NCI-H2081 (cell line): ENCODE measurements at regions not wholly inside any gene's neighbourhood (a gene's known extent, or its start where the extent isn't known, plus 50 kb on each side); places are given as distances from the start of the nearest gene placed in this dataset.

Experiments used
- DNase-seq, 2 experiments: peaks; one replicate each; lab custom pipeline; 2025; lab: John Stamatoyannopoulos, UW

DNA sequence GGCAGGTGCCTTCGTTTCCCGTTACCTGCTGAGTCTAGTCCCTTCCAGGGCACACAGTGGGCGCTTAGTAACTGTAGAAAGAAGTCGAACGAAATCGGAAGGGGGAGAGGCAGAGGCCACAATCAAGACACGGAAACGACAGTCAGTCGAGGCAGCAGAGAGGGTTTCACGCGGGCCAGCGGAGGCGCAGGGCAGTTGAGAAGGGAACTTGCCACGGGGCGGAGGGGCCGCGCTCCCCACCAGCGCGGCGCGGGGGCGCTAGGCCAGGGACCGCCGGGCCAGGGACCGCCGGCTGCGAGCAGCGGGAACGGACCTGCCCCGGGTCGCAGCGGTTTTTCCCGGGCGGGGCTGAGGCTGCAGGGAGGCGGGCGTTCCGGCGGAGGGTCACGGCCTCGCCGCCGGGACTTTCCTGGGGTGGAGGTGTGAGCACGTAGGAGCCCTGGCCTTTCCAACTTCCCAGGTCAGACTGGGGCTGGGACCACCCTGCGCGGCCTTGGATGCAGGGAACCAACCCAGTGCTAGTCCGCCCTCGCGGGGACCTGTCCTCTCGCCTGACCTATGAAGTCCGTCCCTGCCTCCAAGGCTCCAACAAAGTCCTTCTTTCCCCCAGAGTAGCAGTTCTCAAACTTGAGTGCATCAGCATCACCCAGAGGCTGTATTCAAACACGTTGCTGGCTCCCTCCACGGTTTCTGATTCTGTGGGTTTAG, 150.1 kb upstream of the FGGY start:
- DNase-seq, result no peak

DNA sequence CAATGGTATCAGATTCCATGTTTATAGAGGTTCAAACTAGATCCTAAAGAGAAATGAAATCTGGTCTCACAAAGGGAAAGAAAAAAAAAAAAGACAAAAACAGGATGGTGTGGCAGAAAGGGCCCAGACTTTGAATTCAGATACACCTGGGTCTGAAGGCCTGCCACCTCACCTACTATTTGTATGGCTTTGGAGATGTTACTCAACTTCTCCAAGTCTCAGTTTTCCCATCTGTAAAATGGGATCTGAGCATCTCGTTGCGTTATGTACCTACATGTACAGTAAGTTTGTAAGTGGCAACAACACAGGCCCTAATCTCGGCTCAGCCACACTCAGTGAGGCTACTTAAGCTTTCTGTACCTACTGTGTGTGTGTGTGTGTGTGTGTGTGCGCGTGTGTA, 147.5 kb upstream of the FGGY start:
- no peak for DNase-seq

DNA sequence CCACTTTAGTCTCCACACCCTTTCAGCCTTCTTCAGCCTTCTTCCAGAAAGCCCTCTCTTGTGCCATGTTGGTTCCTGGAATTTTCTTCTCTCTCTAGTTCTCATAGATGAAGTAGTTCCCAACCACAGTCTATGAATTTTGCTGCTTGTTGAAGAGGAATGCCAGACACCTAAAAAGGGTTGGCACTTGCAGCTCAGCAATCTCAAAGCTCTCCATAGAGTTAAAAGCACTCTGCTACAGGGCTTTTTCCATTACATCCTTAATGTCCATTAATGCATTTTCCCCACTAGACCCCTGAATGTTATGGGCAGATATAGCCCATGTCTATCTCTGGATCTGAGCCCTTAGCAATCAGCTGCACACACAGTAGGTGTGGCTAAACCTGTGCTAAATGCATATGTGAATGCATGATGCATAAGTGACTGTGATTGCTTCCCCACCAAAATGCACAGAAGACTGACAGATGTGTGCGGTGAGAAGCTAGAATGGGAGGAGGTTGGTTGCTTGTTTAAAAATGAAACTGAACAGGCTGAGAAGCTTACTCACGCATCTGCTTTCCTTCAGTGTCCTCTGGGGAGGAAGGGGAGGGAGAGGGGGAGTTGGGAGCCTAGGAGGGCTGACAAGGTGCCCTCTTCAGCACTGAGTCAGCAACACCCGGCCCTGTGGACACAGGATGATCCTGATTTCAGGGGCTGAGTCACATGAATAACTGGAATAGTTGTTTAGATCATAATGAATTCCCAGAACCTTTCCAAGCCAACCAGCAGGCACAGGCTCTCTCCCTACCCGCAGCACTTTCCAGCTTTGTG, 146.1 kb upstream of the FGGY start:
- DNase-seq, result no peak

DNA sequence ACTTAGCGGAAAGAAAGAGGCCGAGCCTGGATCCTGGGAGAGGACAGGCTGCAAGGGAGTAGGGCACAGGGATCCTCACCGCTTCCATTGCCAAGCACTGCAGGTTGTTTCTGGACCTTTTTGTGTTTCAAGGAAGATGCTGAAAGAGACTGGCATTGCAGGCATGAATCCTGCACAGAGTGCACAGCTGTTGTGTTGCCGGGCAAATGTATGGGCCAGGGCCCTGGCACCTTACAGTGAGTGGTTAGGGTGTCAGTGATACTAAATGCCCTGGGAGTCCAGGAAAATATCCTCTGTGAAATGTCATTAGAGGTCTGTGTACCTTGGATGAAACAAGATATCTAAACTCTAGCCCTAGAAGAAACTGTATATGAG, 145.5 kb upstream of the FGGY start:
- no peak for DNase-seq

DNA sequence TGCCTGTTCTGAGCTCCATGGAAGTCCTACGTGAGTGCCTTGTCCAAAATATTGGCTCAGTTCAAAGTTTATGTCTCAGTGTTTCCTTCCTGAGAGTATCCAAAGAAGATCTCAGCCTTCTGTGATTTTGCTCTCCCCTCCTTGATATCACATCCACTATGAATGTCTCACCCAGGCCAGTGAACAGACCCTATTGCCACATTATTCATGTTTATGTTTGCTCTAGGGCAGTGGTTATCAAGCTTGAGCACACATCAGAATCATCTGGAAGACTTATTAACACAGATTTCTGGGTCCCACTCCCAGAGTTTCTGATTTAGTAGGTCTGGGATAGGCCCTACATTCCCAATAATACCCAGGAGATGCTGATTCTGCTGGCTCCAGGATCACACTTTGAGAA, 145.0 kb upstream of the FGGY start:
- no peak for DNase-seq

DNA sequence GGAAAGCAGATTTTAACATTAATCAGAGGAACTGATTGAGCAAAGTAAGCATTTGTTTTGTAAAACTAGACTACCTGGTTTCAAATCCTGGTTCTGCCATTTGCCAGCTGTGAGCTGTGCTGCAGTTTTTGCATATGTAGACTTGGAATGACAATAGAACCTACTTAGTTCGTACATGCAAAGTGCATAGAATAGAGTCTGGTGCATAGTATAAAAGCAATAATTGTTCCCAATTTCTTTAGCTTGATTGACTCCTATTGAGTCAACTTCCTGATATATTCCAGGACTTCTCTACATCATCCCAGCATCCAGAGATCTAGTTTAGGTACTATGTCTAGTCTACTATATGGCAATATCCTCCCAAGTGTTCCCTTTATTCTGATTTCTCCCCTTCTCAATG, 144.4 kb upstream of the FGGY start:
- DNase-seq, result no peak

DNA sequence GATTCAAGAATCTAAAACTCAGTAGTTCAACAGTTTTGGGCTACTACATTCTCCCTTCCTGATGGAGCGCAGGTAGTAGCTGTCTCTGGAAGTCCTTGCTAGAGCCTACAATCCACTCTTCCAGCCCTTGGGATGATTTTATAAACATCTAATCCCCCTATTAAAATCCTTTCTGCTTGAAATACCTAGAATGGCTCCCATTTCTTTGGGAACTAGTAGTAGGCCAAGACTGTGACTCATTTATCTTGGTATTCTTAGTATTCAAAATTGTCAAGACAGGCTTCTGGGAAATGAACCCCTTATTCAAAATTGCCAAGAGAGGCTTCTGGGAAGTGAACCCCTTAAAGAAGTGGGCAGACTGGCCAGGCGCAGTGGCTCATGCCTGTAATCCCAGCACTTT, 142.5 kb upstream of the FGGY start:
- no peak for DNase-seq

DNA sequence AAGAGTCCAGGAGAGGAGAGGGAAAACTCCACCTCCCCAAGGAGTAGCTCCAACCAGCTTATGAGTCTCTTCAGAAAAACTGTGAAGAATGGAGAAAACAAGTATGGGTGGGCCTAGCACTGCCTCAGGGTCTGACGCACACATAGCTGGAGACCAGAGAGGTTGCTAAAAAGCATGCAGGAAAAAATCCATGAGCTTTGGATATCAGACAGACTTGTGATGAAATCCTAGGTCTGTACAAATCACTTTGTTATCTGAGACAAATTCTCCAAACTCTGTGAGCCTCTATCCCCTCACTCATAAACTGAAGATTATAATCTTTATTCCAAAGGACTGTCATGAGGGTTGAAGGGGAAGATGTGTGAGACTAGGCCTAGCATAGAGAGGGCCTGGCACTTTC, 141.5 kb upstream of the FGGY start:
- DNase-seq, result no peak

DNA sequence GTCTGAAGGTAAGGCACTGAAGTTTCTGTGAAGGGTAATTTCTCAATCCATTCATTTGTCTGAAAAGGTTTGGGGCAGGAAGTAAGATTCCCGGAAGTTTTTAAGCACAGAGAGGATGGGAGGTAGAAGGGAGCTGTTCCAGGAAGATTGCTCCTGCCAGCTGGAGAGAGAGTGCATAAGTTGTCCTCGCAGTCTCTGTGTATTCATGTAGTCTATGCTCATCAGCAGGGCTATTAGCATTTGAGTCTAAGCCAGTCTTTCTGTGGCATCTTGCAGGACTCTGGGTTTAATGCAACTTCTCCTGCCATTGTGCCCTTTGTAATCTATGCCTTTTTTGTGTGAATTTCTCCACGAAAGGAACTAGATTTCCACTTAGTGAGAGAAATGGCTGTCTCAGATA, 140.8 kb upstream of the FGGY start:
- no peak for DNase-seq

DNA sequence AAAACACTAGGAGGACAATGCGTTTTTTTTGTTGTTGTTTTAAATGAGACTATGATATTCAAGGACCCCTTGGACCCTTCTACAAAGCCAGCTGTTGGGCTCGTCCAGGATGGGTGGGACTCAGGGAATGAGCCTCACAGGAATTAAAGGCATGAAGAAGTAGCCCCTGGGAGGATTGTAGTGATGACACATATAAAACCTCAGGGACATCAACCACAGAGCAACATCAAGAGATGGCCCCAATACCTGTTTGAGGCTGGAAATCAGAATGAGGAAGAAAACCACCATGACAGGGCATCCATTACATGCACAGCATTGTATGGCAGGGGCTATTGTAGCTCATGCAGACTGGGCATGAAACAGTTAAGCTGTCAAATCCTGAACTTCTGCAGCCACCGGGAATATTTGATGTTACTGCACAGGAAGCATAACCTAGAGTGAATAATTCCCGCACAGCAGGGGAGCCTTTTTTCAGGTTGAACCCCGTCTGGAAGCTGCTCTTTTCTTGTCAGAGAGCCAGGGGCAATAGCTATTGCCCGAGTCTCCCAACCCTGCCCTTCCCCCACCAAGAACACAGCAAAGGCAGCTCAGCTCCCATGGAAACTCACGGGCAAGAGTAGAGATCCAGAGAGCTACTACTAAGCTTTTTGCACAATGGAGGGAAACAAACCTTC, 140.2 kb upstream of the FGGY start:
- peak; percentile 25 to 48 for DNase-seq

DNA sequence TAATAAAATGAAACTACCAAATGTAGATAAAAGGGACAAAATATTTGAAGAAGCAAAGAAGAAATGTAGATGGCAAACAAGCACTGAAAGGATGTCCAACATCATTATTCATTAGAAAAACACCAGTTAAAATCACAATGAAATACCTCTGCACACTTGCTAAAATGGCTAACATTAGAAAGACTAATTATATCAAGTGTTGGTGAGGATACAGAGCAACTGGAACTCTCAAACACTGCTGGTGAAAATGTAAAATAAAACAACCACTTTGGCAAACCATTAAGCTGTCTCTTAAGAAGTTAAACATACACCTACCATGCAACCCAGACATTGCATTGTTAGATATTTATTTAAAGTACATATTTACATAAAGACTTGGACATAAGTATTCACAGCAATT, 138.6 kb upstream of the FGGY start:
- DNase-seq, result no peak

DNA sequence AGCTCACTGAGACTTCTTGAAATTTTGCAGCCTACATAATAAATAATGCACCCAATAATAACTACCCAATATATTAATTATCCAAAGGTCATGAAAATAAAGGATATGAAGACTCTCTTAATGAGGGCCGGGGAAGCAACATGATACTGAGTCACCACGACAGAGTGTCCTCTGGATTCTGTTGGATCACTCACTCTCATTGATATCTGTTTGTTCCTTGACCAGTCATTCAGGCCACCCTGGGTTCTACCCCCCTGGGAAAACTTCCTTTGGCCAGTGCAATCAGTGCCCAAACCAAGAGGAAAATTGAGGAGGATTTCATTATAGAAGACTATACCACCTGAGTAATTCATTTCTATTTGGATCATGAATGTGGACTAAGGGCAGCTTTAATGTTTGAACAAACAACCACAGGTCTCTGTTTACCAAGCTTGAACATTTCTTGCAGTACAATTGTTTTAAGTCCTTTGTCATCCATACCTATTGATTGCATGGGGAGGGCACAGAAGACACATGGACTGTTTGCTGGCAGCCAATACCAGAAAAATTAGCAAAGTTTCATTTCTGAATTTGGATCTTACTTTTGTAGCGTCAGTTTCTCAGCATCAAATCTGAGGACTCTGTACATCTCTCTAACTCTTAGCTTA, 137.2 kb upstream of the FGGY start:
- no peak for DNase-seq

DNA sequence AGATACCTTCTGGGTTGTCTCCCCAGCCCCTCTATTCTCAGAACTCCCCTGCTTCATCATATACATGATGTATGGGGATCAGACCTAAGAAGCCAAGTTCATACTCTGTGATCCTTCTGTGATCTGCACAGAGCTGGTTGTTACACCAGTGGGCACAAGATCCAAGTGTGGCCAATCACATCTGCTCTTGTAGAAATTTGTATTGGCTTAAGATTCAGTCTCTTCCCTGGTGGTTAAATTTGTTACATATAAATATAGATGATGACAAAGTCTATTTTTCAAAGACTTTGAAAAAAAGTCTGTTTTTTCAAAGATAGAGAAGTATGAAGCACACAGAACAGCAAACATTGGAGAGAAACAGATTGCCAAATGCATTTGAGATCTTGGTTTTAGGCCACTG, 135.8 kb upstream of the FGGY start:
- DNase-seq, result no peak

DNA sequence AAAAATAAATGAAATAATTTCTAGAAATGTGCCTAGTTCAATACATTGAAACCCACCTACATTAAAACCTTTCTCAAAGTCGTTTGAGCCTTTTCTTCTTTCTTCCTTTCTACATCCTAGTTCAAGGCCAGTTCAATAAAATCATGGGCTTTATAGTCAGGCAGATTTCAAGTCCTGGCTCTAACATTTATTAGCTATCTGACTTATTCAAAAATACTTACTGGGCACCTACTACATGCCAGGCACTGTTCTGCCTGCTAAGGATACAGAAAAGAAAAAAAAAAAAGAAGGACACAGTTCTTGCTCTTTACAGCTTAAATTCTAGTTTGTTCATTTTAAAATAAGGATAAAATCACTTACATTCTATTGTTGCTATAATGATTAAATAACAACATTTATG, 134.2 kb upstream of the FGGY start:
- DNase-seq, result no peak

DNA sequence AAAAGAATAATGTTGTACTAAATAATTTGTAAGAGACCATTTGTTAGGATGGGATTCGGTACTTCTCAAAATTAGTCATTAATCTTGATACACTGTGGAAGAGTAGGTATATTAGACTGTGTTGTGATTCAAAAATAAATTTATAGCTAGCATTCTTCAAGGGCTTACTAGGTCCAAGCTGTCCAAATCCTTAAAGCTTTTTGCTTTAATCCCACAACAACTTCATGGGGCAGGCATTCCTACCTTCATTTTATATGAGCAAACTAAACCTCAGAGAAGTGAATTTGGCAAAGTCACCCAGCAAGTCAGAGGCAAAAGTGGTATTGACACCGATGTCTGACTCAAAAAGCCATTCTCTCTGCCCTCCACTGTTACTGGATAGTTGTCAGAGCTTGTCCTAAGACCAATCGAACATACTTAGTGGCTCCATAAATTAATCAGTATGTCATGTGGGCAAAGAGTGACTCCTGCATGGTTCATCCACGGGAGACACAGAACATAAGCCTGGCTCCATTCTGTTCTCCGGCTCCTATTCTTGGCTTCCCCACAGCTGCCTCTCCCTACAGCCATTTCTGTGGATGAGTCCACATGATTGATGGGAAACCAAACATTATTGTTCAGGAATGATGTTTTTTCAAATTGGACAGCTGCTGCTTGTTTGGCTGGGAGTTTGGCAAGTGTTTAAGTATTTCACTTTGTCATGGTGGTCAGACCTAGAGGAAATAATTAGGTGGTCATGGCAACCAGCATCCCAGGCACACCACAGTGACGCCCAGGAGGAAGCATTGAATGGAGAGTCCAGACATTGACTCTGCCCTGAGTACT, 133.4 kb upstream of the FGGY start:
- peak; percentile 19 to 72 for DNase-seq

DNA sequence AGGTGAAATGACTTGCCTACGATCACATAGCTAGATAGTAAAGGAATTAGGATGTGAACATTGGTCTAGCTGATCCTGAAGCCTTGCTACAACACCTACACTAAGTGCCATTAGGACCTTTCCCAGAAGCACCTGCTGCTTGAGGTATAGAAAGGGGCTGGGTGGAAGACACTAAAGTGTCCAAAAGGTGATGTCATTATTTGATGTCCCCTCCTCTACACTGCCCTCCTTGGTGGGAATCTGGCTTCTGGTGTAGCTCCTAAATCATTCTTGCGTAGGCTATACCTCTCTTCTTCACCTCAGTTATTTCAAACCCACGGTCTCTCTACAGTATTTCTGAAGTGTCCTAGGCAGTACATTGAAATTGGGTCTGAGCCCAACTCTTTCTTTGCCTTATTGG, 132.5 kb upstream of the FGGY start:
- no peak for DNase-seq

DNA sequence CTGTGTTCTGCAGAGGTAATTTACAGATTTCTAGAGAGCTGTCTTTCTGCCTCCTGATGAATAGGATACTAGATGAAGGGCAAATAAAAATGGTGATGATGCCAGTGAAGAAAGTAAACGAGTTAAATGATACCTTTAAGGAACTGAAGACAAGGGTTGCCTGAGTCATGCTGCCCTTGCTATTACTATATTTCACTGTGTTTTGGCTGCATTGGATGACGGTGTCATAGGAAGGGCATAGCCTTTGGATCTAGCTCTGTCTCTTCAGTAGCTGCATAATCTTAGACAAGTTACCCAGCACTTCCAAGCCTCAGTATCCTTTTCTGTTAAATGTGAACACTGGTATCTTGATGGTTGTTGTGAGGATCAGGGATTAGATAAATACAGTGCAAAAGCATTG, 131.5 kb upstream of the FGGY start:
- no peak for DNase-seq

DNA sequence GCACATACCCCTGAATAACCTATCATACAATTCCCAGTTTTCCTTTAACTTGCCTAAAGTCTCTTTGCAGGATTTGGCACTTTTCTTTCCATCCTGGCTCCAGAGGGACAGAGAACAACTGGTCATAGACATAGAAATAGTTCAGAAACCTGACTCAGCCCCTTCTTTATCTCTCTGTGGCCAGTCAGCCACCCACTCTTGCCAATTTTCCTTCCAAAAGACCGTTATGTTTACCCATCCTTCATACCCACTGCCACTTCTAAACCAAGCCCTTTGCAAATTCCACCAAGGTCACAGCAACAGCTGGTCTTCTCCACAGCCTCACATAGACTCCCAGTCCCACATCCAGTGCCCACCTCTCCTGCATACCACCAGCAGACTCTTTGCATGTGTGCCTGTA, 127.2 kb upstream of the FGGY start:
- no peak for DNase-seq

DNA sequence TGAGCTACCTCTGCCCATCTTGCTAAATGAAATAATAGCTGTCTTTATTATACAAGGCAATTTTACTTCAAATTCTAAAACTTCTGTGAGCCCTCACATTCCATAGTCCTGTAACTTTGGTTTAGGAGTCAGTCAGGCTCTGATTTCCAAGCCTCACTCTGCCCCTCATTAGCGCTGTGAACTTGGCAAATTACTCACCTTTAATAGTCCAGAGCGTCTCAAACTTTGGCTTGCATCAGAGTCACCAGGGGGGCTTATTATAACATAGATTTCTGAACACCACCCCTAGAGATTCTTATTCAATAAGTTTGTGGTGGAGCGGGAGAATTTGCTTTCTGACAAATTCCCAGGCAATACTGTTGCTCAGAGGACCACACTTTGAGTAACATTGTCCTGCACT, 126.2 kb upstream of the FGGY start:
- no peak for DNase-seq

DNA sequence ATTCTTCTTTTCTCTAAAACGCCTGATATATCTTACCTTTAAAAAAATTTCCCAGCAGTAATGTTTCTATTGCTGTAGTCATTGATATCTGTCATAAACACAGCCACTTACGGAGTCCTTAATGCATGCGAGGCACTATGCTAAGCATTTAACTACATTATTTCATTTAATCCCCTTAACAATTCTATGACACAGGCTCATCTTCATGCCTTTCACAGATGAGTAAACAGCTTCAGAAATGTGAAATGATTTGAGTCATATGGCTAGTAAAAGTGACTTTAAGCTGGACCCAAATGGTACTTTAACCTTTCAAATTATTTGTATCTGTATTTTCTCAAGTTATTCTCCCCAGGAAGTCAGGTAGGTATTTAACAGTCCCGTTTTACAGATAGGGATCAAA, 125.1 kb upstream of the FGGY start:
- DNase-seq, result no peak

DNA sequence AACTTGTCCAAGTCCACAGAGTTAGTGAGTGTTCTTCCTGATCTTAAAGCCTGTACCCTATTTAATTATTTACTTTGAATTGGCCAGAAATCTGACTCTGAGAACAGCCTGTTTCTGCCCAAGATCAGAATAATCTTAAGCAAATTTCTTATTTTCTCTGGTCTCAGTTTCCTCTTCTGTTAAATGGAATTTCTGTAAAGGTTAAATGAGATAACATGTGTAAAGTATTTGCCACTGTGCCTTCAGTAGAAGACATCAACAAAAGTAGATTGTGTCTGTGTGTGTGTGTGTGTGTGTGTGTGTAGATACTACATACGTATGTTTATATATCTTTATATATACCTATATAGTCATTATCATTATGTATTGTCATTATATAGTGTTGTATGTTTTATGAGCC, 124.2 kb upstream of the FGGY start:
- DNase-seq, result no peak

DNA sequence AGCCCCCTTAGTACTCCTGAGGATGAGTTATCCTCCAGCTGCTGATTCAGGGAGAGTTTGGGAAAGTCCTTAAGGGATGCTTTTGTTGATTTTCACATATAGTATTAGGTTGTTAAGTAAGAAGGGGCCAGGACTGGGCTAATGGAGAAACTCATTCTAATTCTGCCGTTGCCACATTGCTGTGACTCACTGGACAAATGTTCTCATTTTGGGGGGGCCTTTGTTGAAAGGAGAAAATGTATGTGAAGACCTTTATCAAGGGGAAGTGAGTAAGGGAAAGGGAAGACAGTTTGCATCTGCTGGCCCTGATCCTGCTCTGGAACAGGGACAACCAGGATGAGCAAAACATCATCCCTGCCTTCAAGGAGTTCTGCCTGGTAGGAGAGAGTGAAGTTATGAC, 123.2 kb upstream of the FGGY start:
- no peak for DNase-seq
